Heart right ventricle (tissue), 16 donors: ENCODE measurements at regions not wholly inside any gene's neighbourhood (a gene's known extent, or its start where the extent isn't known, plus 50 kb on each side); places are given as distances from the start of the nearest gene placed in this dataset.

Experiments
- ATAC-seq, 8 donors: fragments of 200-7000 bp; cut with Tn5 transposase; one replicate each; pipeline ENCODE4 v1.9.1; 2020; ENCODE audit warnings: mild to moderate bottlenecking in 8 of 8, moderate library complexity in 8 of 8, moderate number of reproducible peaks in 1 of 8
- DNase-seq, 2 donors: peaks; one replicate each; pipeline ENCODE4 v3.0.0-alpha.2; 2020
- H3K27ac ChIP-seq, 10 donors: fragments of 200-600 bp; sonication (generic) in 2 of 10; one replicate each; pipeline versions ENCODE4 v1.5.0 to v1.8.0; 2020 to 2022; ENCODE audit warnings: mild to moderate bottlenecking in 3 of 10
- H3K27me3 ChIP-seq, 7 donors: fragments of 200-600 bp; one replicate each; pipeline ENCODE4 v1.8.0; 2021 to 2022; ENCODE audit warnings: mild to moderate bottlenecking in 2 of 7
- H3K36me3 ChIP-seq, 9 donors: fragments of 200-600 bp; sonication (generic) in 1 of 9; one replicate each; pipeline versions ENCODE4 v1.5.0 to v1.8.0; 2020 to 2022; ENCODE audit warnings: mild to moderate bottlenecking in 2 of 9
- H3K4me1 ChIP-seq, 9 donors: fragments of 200-600 bp; sonication (generic) in 1 of 9; one replicate each; pipeline versions ENCODE4 v1.5.0 to v1.8.0; 2020 to 2022; ENCODE audit warnings: mild to moderate bottlenecking in 4 of 9
- H3K4me3 ChIP-seq, 10 donors: fragments of 200-600 bp; sonication (generic) in 2 of 10; one replicate each; pipeline versions ENCODE4 v1.5.0 to v1.8.0; 2020 to 2022; ENCODE audit warnings: mild to moderate bottlenecking in 7 of 10, moderate library complexity in 2 of 10
- H3K9me3 ChIP-seq, 11 donors: fragments of 200-600 bp in 10 of 11; sonication (generic) in 2 of 11; one replicate each; pipeline versions ENCODE4 v1.5.0 to v1.8.0; 2013 to 2022; ENCODE audit warnings: mild to moderate bottlenecking in 2 of 11, control low read depth in 1 of 11, moderate library complexity in 1 of 11
- CTCF ChIP-seq, 9 donors: fragments of 200-600 bp; sonication (generic) in 2 of 9; IDR thresholded peaks; one replicate each; pipeline versions ENCODE4 v1.5.0 to v1.8.0; 2021 to 2022; ENCODE audit warnings: antibody characterized with exemption in 9 of 9, mild to moderate bottlenecking in 5 of 9, moderate library complexity in 1 of 9
- WGBS, 2 donors: extraction: QIAGEN DNeasy Blood & Tissue Kit; methylation state at CpG; one replicate each; pipeline ENCODE4 v1.1.7; 2013; ENCODE audit warnings: inconsistent platforms in 1 of 2; 5-methylcytosine and 5-hydroxymethylcytosine counted together
- intact Hi-C, 10 donors: fragments of 100-400 bp; cut with DNase I; formaldehyde crosslinking; loops; one replicate each; pipeline versions ENCODE4 v1.11.1 to v1.14.2; 2022
- donor health status: Arrhythmogenic right ventricular cardiomyopathy.
- donor health status: ischemic (EF 13 %, LVEDD 7.1; RV severe dilation, severe dysfunction).
- donor health status: healthy with polysubstance abuse.
- donor health status: DM: no; HTN: yes; CAD: no.
- donor health status: DM: no; HTN: no; CAD: no.
- donor health status: ischemic (EF 25% LVEDD 6.9; RV normal size, moderate dysfunction).
- donor health status: ischemic (EF 25% LVEDD 5.7; RV mildly dilated, moderate dysfunction).
- donor health status: healthy.
- donor health status: DM: yes; HTN: yes; CAD: no.
- donor health status: Ischemic cardiomyopathy.
- donor health status: ischemic (EF 35%, LVEDD 5.7; RV mildly dilated, moderate dysfunction).
- donor health status: nonischemic (EF 11% LVEDD 7.7; RV severe dilation, severe dysfunction).
- donor health status: DM: yes; HTN: yes; CAD: no.
- donor health status: PGD.
- donor health status: ischemic (EF 29% LVEDD 5.4; RV normal size, mild dysfunction).
- donor health status: nonischemic (EF 23%, LVEDD 6.1; RV moderate dilation, normal function).

- no peak for ATAC-seq
- H3K4me3 ChIP-seq: no peak overlapping the region
- no peaks in the 10 kb centered on the region for H3K27me3 ChIP-seq
- H3K36me3 ChIP-seq: no peaks in the 10 kb centered on the region
- no peaks in the 10 kb centered on the region for H3K9me3 ChIP-seq
- DNase-seq: no peak
- no peak overlapping the region for H3K27ac ChIP-seq
- H3K4me1 ChIP-seq: no peaks in the 10 kb centered on the region
- no peak for TF ChIP-seq CTCF (IDR thresholded peaks at IDR 0.05)
- intact Hi-C loops: no loop called here
- 96 to 97% methylated on average over 1 of the region's 1 CpG for WGBS, 2 donors
These were observed 192.4 kb upstream of the DGKB start for GRCh38 chr7:15094989-15095388.

- H3K27me3 ChIP-seq: no peaks in the 10 kb centered on the region
- DNase-seq (no peak), ATAC-seq (no peak)
- no peaks in the 10 kb centered on the region for H3K9me3 ChIP-seq
- H3K27ac ChIP-seq: no peak overlapping the region
- intact Hi-C loops: no loop called here
- no peaks in the 10 kb centered on the region for H3K36me3 ChIP-seq
- no peak for TF ChIP-seq CTCF (IDR thresholded peaks at IDR 0.05)
- 79 to 85% methylated on average over 4 of the region's 4 CpGs for WGBS, 2 donors
- H3K4me1 ChIP-seq: no peaks in the 10 kb centered on the region
- H3K4me3 ChIP-seq: no peak overlapping the region
These were observed 185.2 kb upstream of the DGKB start for GRCh38 chr7:15087771-15088170.

GRCh38 chr7:15086862-15087261 lies 184.3 kb upstream of the DGKB start:
- ATAC-seq (no peak), DNase-seq (no peak)
- intact Hi-C loops: no loop called here
- no peaks in the 10 kb centered on the region for H3K27me3 ChIP-seq
- TF ChIP-seq CTCF (IDR thresholded peaks at IDR 0.05): no peak
- no peaks in the 10 kb centered on the region for H3K9me3 ChIP-seq
- no peak overlapping the region for H3K4me3 ChIP-seq
- no peaks in the 10 kb centered on the region for H3K36me3 ChIP-seq
- WGBS, 2 donors: 52 to 54% methylated on average over 2 of the region's 2 CpGs
- no peaks in the 10 kb centered on the region for H3K4me1 ChIP-seq
- no peak overlapping the region for H3K27ac ChIP-seq

- H3K4me3 ChIP-seq: no peak overlapping the region
- H3K27ac ChIP-seq: no peak overlapping the region
- no peaks in the 10 kb centered on the region for H3K9me3 ChIP-seq
- no peak for DNase-seq
- no peaks in the 10 kb centered on the region for H3K4me1 ChIP-seq
- no peaks in the 10 kb centered on the region for H3K36me3 ChIP-seq
- H3K27me3 ChIP-seq: no peaks in the 10 kb centered on the region
- ATAC-seq: no peak
- no peak for TF ChIP-seq CTCF (IDR thresholded peaks at IDR 0.05)
- WGBS, 2 donors: 70 to 80% methylated on average over 3 of the region's 3 CpGs
- intact Hi-C loops: no loop called here
These were observed 183.6 kb upstream of the DGKB start for GRCh38 chr7:15086131-15086611.

GRCh38 chr7:15085366-15085765 lies 182.8 kb upstream of the DGKB start:
- no peak for DNase-seq
- Histone ChIP-seq H3K36me3 (no peaks in the 10 kb centered on the region), H3K9me3 (no peaks in the 10 kb centered on the region), H3K4me3 (no peak overlapping the region), H3K27ac (no peak overlapping the region), H3K27me3 (no peaks in the 10 kb centered on the region), H3K4me1 (no peaks in the 10 kb centered on the region)
- intact Hi-C loops: no loop called here
- ATAC-seq: no peak
- TF ChIP-seq CTCF (IDR thresholded peaks at IDR 0.05): no peak
